Left ventricle myocardium superior (tissue), 1 donor: ENCODE measurements at regions not wholly inside any gene's neighbourhood (a gene's known extent, or its start where the extent isn't known, plus 50 kb on each side); places are given as distances from the start of the nearest gene placed in this dataset.
"Not testable (repeated sequence)": the region's sequence is repeated elsewhere in the genome, so short reads cannot be mapped to it uniquely, and the experiment has no call there.

Source experiments
- ATAC-seq: fragments of 200-7000 bp; cut with Tn5 transposase; one replicate; pipeline ENCODE4 v1.9.1; 2020; ENCODE audit warnings: mild to moderate bottlenecking, moderate library complexity
- DNase-seq: peaks from one replicate; pipeline ENCODE4 v3.0.0-alpha.2; 2020
- intact Hi-C: fragments of 100-400 bp; cut with micrococcal nuclease; formaldehyde crosslinking; loops from one replicate; pipeline ENCODE4 v1.11.0; 2022
- donor health status: DM: no; HTN: yes; CAD: no; lungs with severe emphysema.

- DNase-seq (no peak), ATAC-seq (no peak)
- intact Hi-C loops, result no loop called here
Observed at GRCh38 chr13:50644081-50644871, 199.2 kb downstream of the DLEU7 start.

GRCh38 chr13:50645092-50645491 lies 198.4 kb downstream of the DLEU7 start:
- no peak for DNase-seq
- intact Hi-C loops, result no loop called here
- ATAC-seq, result no peak

GRCh38 chr13:50646070-50646469 lies 197.4 kb downstream of the DLEU7 start:
- ATAC-seq (no peak), DNase-seq (no peak)
- intact Hi-C loops, result no loop called here

- intact Hi-C loops, result no loop called here
- ATAC-seq (no peak), DNase-seq (no peak)
Observed at GRCh38 chr13:50649211-50649610, 194.3 kb downstream of the DLEU7 start.

- DNase-seq (no peak), ATAC-seq (no peak)
- intact Hi-C loops, result no loop called here
Observed at GRCh38 chr13:50650592-50651504, 192.6 kb downstream of the DLEU7 start.

- ATAC-seq (no peak), DNase-seq (no peak)
- intact Hi-C loops, result no loop called here
Observed at GRCh38 chr13:50651922-50652321, 191.6 kb downstream of the DLEU7 start.

GRCh38 chr13:50654331-50654730 lies 189.2 kb downstream of the DLEU7 start:
- ATAC-seq (no peak), DNase-seq (no peak)
- intact Hi-C loops, result no loop called here

GRCh38 chr13:50661881-50662280 lies 181.6 kb downstream of the DLEU7 start:
- DNase-seq, ATAC-seq, intact Hi-C loops: not testable (repeated sequence)

GRCh38 chr13:50664951-50665350 lies 178.5 kb downstream of the DLEU7 start:
- DNase-seq, result no peak
- ATAC-seq, result no peak
- intact Hi-C loops, result no loop called here

- no peak for DNase-seq
- no peak for ATAC-seq
- intact Hi-C loops, result no loop called here
Observed at GRCh38 chr13:50668049-50668448, 175.4 kb downstream of the DLEU7 start.

- intact Hi-C loops, result no loop called here
- ATAC-seq, result no peak
- no peak for DNase-seq
Observed at GRCh38 chr13:50668691-50669271, 174.7 kb downstream of the DLEU7 start.

- ATAC-seq (no peak), DNase-seq (no peak)
- intact Hi-C loops, result no loop called here
Observed at GRCh38 chr13:50670272-50670671, 173.2 kb downstream of the DLEU7 start.

- intact Hi-C loops, result no loop called here
- no peak for ATAC-seq
Observed at GRCh38 chr13:50670847-50671496, 172.5 kb downstream of the DLEU7 start.

GRCh38 chr13:50671497-50671850 lies 172.0 kb downstream of the DLEU7 start:
- no peak for DNase-seq
- intact Hi-C loops, result no loop called here
- no peak for ATAC-seq

More at GRCh38 chr13:50670847-50671496, 172.5 kb downstream of the DLEU7 start:
- no peak for DNase-seq

- intact Hi-C loops, result no loop called here
- DNase-seq, result no peak
- no peak for ATAC-seq
Observed at GRCh38 chr13:50672025-50672424, 171.5 kb downstream of the DLEU7 start.

GRCh38 chr13:50675651-50676050 lies 167.8 kb downstream of the DLEU7 start:
- intact Hi-C loops, result no loop called here
- DNase-seq (no peak), ATAC-seq (no peak)

GRCh38 chr13:50676602-50677001 lies 166.9 kb downstream of the DLEU7 start:
- no peak for DNase-seq
- intact Hi-C loops, result no loop called here
- ATAC-seq, result no peak

GRCh38 chr13:50677258-50677657 lies 166.2 kb downstream of the DLEU7 start:
- no peak for ATAC-seq
- intact Hi-C loops, result no loop called here
- DNase-seq, result no peak

GRCh38 chr13:50677687-50678463 lies 165.6 kb downstream of the DLEU7 start:
- DNase-seq (no peak), ATAC-seq (peak; percentile 45)
- intact Hi-C loops, result no loop called here
